ENCODE measurements at regions not wholly inside any gene's neighbourhood (a gene's known extent, or its start where the extent isn't known, plus 50 kb on each side); places are given as distances from the start of the nearest gene placed in this dataset.

DNA sequence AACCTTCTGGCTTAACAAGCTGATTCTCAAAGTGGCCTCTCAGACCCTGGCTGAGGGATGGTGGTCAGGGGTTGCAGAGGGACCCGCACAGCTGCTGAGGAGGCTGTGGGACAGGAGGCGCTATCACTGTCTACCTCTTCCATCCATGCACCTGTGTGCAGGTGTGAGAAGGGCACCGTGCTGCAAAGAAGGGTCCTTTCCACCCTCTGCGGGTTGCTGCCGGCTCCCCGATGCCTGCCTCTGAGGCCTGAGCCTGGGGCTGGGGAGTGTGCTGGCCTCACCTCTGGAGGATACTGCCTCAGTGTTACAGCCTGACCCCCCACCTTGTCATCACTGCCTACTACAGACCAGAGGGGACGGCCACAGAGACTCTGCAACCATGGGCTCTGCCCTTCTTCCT, 66.1 kb upstream of the B3GAT1 start:
- intact Hi-C loops (cut with DNase I), result no loop called here
- TF ChIP-seq, protein P1, sequence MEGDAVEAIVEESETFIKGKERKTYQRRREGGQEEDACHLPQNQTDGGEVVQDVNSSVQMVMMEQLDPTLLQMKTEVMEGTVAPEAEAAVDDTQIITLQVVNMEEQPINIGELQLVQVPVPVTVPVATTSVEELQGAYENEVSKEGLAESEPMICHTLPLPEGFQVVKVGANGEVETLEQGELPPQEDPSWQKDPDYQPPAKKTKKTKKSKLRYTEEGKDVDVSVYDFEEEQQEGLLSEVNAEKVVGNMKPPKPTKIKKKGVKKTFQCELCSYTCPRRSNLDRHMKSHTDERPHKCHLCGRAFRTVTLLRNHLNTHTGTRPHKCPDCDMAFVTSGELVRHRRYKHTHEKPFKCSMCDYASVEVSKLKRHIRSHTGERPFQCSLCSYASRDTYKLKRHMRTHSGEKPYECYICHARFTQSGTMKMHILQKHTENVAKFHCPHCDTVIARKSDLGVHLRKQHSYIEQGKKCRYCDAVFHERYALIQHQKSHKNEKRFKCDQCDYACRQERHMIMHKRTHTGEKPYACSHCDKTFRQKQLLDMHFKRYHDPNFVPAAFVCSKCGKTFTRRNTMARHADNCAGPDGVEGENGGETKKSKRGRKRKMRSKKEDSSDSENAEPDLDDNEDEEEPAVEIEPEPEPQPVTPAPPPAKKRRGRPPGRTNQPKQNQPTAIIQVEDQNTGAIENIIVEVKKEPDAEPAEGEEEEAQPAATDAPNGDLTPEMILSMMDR (IDR thresholded peaks at IDR 0.05), result no peak
- no peak for TF ChIP-seq POLR2A (IDR thresholded peaks at IDR 0.05; ENCODE audit: low read depth)
- no peak for TF ChIP-seq EP300 (IDR thresholded peaks at IDR 0.05)
- no peak for TF ChIP-seq POLR2AphosphoS5 (IDR thresholded peaks at IDR 0.05)
- WGBS, result 81% methylated on average over 7 of the region's 7 CpGs
- H3K36me3 ChIP-seq, result no peaks in the 10 kb centered on the region
- H3K27me3 ChIP-seq, result peaks cover 0 to 88% (median 2%) of the 10 kb centered on the region in 4 donors
- H3K27ac ChIP-seq (replicated peaks in 1 of 4), result no peak overlapping the region
- H3K9me3 ChIP-seq, result no peaks in the 10 kb centered on the region
- H3K4me3 ChIP-seq, result no peak overlapping the region
- H3K4me1 ChIP-seq, result no peaks in the 10 kb centered on the region
- no peak for DNase-seq (ENCODE audit: extremely low spot score)

- intact Hi-C loops (cut with DNase I), result no loop called here
- Histone ChIP-seq H3K36me3 (no peaks in the 10 kb centered on the region), H3K4me1 (no peaks in the 10 kb centered on the region), H3K4me3 (no peak overlapping the region), H3K27me3 (peaks cover 0 to 95% (median 4%) of the 10 kb centered on the region in 4 donors), H3K9me3 (no peaks in the 10 kb centered on the region), H3K27ac (replicated peaks in 1 of 4) (no peak overlapping the region)
- WGBS, result 36% methylated on average over 2 of the region's 2 CpGs
- no peak for DNase-seq (ENCODE audit: extremely low spot score)
- TF ChIP-seq, protein P1 (IDR thresholded peaks at IDR 0.05), result no peak
- TF ChIP-seq EP300 (IDR thresholded peaks at IDR 0.05), result no peak
- no peak for TF ChIP-seq POLR2A (IDR thresholded peaks at IDR 0.05; ENCODE audit: low read depth)
- TF ChIP-seq POLR2AphosphoS5 (IDR thresholded peaks at IDR 0.05), result no peak
These were observed 65.4 kb upstream of the B3GAT1 start for GRCh38 chr11:134477486-134477885.

GRCh38 chr11:134476435-134477021, 64.5 kb upstream of the B3GAT1 start:
- TF ChIP-seq POLR2AphosphoS5 (IDR thresholded peaks at IDR 0.05), result no peak
- no peak for TF ChIP-seq POLR2A (IDR thresholded peaks at IDR 0.05; ENCODE audit: low read depth)
- no peak for TF ChIP-seq EP300 (IDR thresholded peaks at IDR 0.05)
- TF ChIP-seq, protein P1 (IDR thresholded peaks at IDR 0.05), result no peak
- H3K27me3 ChIP-seq, result peaks cover 0 to 96% (median 6%) of the 10 kb centered on the region in 4 donors
- no peaks in the 10 kb centered on the region for H3K36me3 ChIP-seq
- DNase-seq (ENCODE audit: extremely low spot score), result no peak
- H3K4me3 ChIP-seq, result no peak overlapping the region
- H3K4me1 ChIP-seq, result no peaks in the 10 kb centered on the region
- intact Hi-C loops (cut with DNase I), result no loop called here
- no peak overlapping the region for H3K27ac ChIP-seq (replicated peaks in 1 of 4)
- no peaks in the 10 kb centered on the region for H3K9me3 ChIP-seq
- WGBS, result 14% methylated on average over 11 of the region's 11 CpGs

- H3K4me3 ChIP-seq, result no peak overlapping the region
- H3K4me1 ChIP-seq, result no peaks in the 10 kb centered on the region
- DNase-seq (ENCODE audit: extremely low spot score), result no peak
- H3K27me3 ChIP-seq, result peaks cover 0 to 98% (median 6%) of the 10 kb centered on the region in 4 donors
- TF ChIP-seq, protein P1 (IDR thresholded peaks at IDR 0.05), result no peak
- TF ChIP-seq POLR2A (IDR thresholded peaks at IDR 0.05; ENCODE audit: low read depth), result no peak
- no peak for TF ChIP-seq POLR2AphosphoS5 (IDR thresholded peaks at IDR 0.05)
- no peak for TF ChIP-seq EP300 (IDR thresholded peaks at IDR 0.05)
- H3K9me3 ChIP-seq, result no peaks in the 10 kb centered on the region
- no peaks in the 10 kb centered on the region for H3K36me3 ChIP-seq
- no peak overlapping the region for H3K27ac ChIP-seq (replicated peaks in 1 of 4)
- WGBS, result 69% methylated on average over 7 of the region's 7 CpGs
- intact Hi-C loops (cut with DNase I), result no loop called here
These were observed 63.9 kb upstream of the B3GAT1 start for GRCh38 chr11:134475951-134476350.

DNA sequence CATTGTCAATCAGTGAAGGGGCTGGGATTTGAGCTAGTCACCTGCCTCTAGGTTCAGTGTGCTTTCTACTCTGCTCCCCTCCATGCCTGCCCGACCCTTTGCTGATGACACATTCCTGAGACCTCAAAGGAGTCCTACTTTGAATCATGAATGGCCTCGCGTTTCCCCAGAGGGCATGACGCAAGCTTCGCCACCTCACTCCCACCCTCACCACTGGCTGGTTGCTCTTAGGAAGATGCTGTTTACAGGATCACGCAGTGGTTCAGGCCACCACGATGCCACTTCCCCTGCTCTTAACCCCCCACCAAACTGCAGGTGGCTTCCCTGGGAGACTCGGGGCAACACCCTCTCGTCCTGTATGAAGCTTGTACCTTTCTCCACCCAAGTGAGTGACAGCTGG, 62.9 kb upstream of the B3GAT1 start:
- H3K4me1 ChIP-seq, result no peaks in the 10 kb centered on the region
- peaks cover 0 to 88% (median 6%) of the 10 kb centered on the region in 4 donors for H3K27me3 ChIP-seq
- TF ChIP-seq POLR2AphosphoS5 (IDR thresholded peaks at IDR 0.05) (no peak), POLR2A (IDR thresholded peaks at IDR 0.05; ENCODE audit: low read depth) (no peak)
- H3K36me3 ChIP-seq, result no peaks in the 10 kb centered on the region
- 88% methylated on average over 7 of the region's 9 CpGs for WGBS
- no peak for DNase-seq (ENCODE audit: extremely low spot score)
- H3K27ac ChIP-seq (replicated peaks in 1 of 4), result no peak overlapping the region
- intact Hi-C loops (cut with DNase I), result no loop called here
- no peak overlapping the region for H3K4me3 ChIP-seq
- no peaks in the 10 kb centered on the region for H3K9me3 ChIP-seq

Data from esophagus muscularis mucosa (tissue), 4 donors.